GM18505 (cell line): ENCODE measurements at regions not wholly inside any gene's neighbourhood (a gene's known extent, or its start where the extent isn't known, plus 50 kb on each side); places are given as distances from the start of the nearest gene placed in this dataset.
"Not testable (repeated sequence)": the region's sequence is repeated elsewhere in the genome, so short reads cannot be mapped to it uniquely, and the experiment has no call there.

Experiments used
- ATAC-seq: cut with Tn5 transposase; IDR thresholded peaks from one replicate; pipeline ENCODE4 v1.9.1; 2021; ENCODE audit not compliant: unreplicated experiment
- POLR2A ChIP-seq: IDR thresholded peaks from 4 replicates; pipeline ENCODE4 v1.6.1; 2011; ENCODE audit warnings: borderline replicate concordance; ENCODE audit not compliant: insufficient read depth, insufficient read length; ENCODE audit errors: extremely low read depth

DNA sequence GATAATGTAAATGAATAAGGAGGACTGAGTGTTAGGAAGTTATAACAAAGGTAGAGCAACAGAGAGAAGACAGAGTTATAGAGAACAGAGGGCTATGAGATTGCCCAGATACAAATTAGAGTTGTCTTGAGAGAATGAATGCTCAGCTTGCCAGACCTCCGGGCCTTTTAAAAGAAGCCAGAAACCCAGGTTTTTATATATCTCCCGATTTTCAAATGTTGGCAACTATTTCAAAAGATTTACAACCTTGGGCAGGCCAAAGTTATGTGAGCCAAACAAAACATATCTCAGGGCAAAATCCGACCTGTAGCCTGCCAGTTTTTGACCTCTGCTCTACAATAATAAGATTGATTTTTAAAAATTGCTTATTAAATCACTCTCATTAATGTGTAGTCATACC lies 573.1 kb upstream of the SLC10A2 start:
- no peak for ATAC-seq
- no peak for TF ChIP-seq POLR2A

DNA sequence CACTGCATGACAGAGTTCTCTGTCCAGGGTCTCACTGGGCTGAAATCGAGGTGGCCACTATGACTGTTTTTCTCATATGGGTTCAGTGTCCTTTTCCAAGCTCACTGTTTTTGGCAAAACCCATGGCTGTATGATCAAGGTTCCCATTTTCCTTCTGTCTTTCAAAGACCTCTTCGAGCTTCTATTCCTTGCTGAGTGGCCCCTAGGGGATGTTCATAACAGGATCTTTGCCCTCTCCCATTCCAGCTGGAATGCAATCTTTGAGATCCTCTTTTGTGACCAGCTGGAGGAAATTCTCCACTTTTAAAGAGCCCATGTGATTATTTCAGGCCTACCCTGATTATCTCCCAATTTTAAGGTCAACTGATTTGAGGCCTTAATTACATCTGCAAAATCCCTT lies 572.5 kb upstream of the SLC10A2 start:
- no peak for ATAC-seq
- TF ChIP-seq POLR2A, result no peak

- no peak for TF ChIP-seq POLR2A
- ATAC-seq, result no peak
Measured at GRCh38 chr13:103634066-103634465, 567.8 kb upstream of the SLC10A2 start.

GRCh38 chr13:103625194-103625593 lies 559.0 kb upstream of the SLC10A2 start:
- no peak for TF ChIP-seq POLR2A
- no peak for ATAC-seq

GRCh38 chr13:103618151-103618550 lies 551.9 kb upstream of the SLC10A2 start:
- ATAC-seq, result no peak

DNA sequence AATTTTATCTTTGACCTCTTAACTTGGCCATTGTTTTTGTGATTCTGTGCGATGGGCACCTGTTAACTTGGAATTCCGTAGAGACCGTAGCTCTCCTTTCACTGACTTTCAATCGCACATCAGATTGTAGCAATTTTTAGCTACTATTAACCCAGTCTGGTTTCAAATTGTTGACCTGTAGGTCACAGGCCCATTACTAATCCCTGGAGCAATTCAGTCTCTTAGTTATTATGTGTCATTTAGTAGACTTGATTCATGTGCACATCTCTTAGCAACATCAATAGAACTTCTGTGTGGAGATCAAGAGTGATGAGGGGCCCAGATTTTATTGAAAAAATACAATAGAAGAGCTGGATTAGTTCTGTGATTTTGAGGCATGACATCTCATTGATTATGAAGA lies 549.6 kb upstream of the SLC10A2 start:
- TF ChIP-seq POLR2A, result no peak

More at GRCh38 chr13:103618151-103618550, 551.9 kb upstream of the SLC10A2 start:
- no peak for TF ChIP-seq POLR2A

GRCh38 chr13:103614761-103615160 lies 548.5 kb upstream of the SLC10A2 start:
- no peak for TF ChIP-seq POLR2A
- no peak for ATAC-seq

More for the DNA sequence above, 549.6 kb upstream of the SLC10A2 start:
- ATAC-seq, result no peak

GRCh38 chr13:103607995-103608394 lies 541.8 kb upstream of the SLC10A2 start:
- no peak for TF ChIP-seq POLR2A
- ATAC-seq, result peak; percentile 89

GRCh38 chr13:103605546-103606326 lies 539.5 kb upstream of the SLC10A2 start:
- ATAC-seq, result no peak
- TF ChIP-seq POLR2A, result no peak

- ATAC-seq, result not testable (repeated sequence)
Measured at GRCh38 chr13:103599870-103600269, 533.7 kb upstream of the SLC10A2 start.

- ATAC-seq, result no peak
- TF ChIP-seq POLR2A, result no peak
Measured at GRCh38 chr13:103598671-103599070, 532.5 kb upstream of the SLC10A2 start.

DNA sequence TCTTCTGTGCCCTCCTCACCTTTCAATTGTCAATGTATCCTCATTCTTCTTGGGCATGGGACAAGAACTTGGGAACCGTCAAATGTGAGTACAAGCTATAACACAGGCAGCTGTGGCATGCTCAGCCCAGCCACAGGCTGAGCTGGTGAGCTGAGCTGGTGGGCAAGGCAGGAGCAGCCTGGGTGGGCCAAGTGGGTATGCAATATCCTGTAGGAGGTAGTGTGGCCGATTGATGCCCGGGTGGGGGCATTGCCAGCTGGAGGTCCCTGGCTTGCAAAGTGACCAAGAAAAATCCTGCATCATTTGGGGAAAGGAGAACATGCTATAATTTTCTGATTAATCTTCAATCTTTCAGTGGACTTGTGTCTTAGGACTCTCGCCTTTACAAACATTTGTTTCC lies 507.2 kb upstream of the SLC10A2 start:
- TF ChIP-seq POLR2A, result no peak
- ATAC-seq, result no peak

DNA sequence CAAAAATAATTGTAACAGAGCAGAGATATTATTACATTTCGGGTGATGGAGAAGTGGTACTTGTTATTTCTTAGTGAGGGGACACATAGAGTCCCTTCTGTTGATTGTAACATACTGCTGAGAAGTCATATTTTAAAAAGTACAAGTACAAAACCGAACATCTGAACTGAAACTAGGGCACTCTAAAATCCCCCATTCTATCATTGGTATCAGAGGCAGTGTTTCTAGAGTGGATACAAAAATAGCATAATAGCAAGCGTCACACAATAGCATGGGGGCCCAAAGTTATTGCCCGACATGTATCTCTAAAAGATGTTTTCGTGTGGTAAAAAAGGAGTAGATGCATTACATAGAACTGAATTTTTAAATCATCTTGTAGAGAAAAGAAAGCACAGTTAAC lies 502.1 kb upstream of the SLC10A2 start:
- TF ChIP-seq POLR2A, result no peak
- ATAC-seq, result no peak

- no peak for TF ChIP-seq POLR2A
- ATAC-seq, result no peak
Measured at GRCh38 chr13:103557878-103558277, 491.7 kb upstream of the SLC10A2 start.

DNA sequence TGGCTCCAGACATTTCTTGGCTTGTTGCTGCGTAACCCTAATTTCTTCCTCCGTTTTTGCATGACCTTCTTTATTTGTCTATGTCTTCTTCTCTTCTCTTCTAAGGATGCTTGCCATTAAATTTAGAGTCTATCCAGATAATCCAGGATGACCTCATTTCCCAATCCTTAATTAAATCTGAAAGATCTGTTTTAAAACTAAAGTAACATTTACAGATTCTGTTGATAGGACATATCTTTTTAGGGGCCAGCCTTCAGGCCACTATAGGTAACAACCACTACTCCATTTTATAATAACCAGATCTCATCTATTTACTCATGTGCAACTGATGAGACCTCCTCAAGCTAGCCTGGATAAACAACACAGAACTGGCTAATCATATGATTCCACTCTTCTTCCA lies 490.5 kb upstream of the SLC10A2 start:
- TF ChIP-seq POLR2A, result no peak
- no peak for ATAC-seq
